Heart left ventricle (tissue), 16 donors: ENCODE measurements at regions not wholly inside any gene's neighbourhood (a gene's known extent, or its start where the extent isn't known, plus 50 kb on each side); places are given as distances from the start of the nearest gene placed in this dataset.
"Not testable (repeated sequence)": the region's sequence is repeated elsewhere in the genome, so short reads cannot be mapped to it uniquely, and the experiment has no call there.

Experiments used
- ATAC-seq, 4 donors: fragments of 200-7000 bp; cut with Tn5 transposase; one replicate each; pipeline ENCODE4 v1.9.1; 2020 to 2022; ENCODE audit warnings: moderate library complexity in 4 of 4, mild to moderate bottlenecking in 3 of 4, moderate number of reproducible peaks in 1 of 4
- DNase-seq, 5 donors: peaks; one replicate each; pipeline ENCODE4 v3.0.0-alpha.2; 2020
- H3K27ac ChIP-seq, 12 donors: fragments of 200-600 bp; sonication (generic) in 4 of 12; one replicate each; pipeline versions ENCODE4 v1.5.0 to v1.8.0; 2016 to 2022; ENCODE audit warnings: mild to moderate bottlenecking in 2 of 12
- H3K27me3 ChIP-seq, 9 donors: fragments of 200-600 bp; sonication (generic) in 2 of 9; one replicate each; pipeline versions ENCODE4 v1.5.1 to v1.8.0; 2016 to 2022; ENCODE audit warnings: mild to moderate bottlenecking in 3 of 9
- H3K36me3 ChIP-seq, 9 donors: fragments of 200-600 bp; sonication (generic) in 2 of 9; one replicate each; pipeline versions ENCODE4 v1.5.0 to v1.8.0; 2018 to 2022; ENCODE audit warnings: mild to moderate bottlenecking in 2 of 9
- H3K4me1 ChIP-seq, 12 donors: fragments of 200-600 bp; sonication (generic) in 4 of 12; one replicate each; pipeline versions ENCODE4 v1.5.0 to v1.8.0; 2016 to 2022; ENCODE audit warnings: mild to moderate bottlenecking in 3 of 12
- H3K4me3 ChIP-seq, 12 donors: fragments of 200-600 bp; sonication (generic) in 4 of 12; one replicate each; pipeline versions ENCODE4 v1.5.0 to v1.8.0; 2017 to 2022; ENCODE audit warnings: mild to moderate bottlenecking in 9 of 12, moderate library complexity in 4 of 12
- H3K9me3 ChIP-seq, 12 donors: fragments of 200-600 bp; sonication (generic) in 4 of 12; one replicate each; pipeline versions ENCODE4 v1.5.0 to v1.8.0; 2016 to 2022; ENCODE audit warnings: mild to moderate bottlenecking in 1 of 12
- CTCF ChIP-seq, 12 donors: fragments of 200-600 bp; sonication (generic) in 4 of 12; IDR thresholded peaks; one replicate each; pipeline versions ENCODE4 v1.5.0 to v1.8.0; 2018 to 2022; ENCODE audit warnings: antibody characterized with exemption in 12 of 12, mild to moderate bottlenecking in 5 of 12
- POLR2A ChIP-seq, 2 donors: fragments of 450-650 bp; IDR thresholded peaks; one replicate each; pipeline ENCODE4 v1.6.1; 2017; ENCODE audit warnings: antibody characterized with exemption in 2 of 2, mild to moderate bottlenecking in 2 of 2, moderate library complexity in 2 of 2
- WGBS, 4 donors: extraction: QIAGEN DNeasy Blood & Tissue Kit in 2 of 4; methylation state at CpG; one replicate each; pipeline versions ENCODE4 v1.1.5 to v1.1.7; 2013 to 2018; 5-methylcytosine and 5-hydroxymethylcytosine counted together
- intact Hi-C, 10 donors: fragments of 100-400 bp; cut with DNase I; formaldehyde crosslinking; loops; one replicate each; pipeline versions ENCODE4 v1.11.1 to v1.14.2; 2022
- donor health status: ischemic (EF 13 %, LVEDD 7.1; RV severe dilation, severe dysfunction).
- donor health status: healthy with polysubstance abuse.
- donor health status: DM: no; HTN: yes; CAD: no.
- donor health status: DM: no; HTN: no; CAD: no.
- donor health status: ischemic (EF 25% LVEDD 6.9; RV normal size, moderate dysfunction).
- donor health status: ischemic (EF 25% LVEDD 5.7; RV mildly dilated, moderate dysfunction).
- donor health status: healthy.
- donor health status: DM: yes; HTN: yes; CAD: no.
- donor health status: ischemic (EF 35%, LVEDD 5.7; RV mildly dilated, moderate dysfunction).
- donor health status: nonischemic (EF 11% LVEDD 7.7; RV severe dilation, severe dysfunction).
- donor health status: DM: yes; HTN: yes; CAD: no.
- donor health status: PGD.
- donor health status: ischemic (EF 29% LVEDD 5.4; RV normal size, mild dysfunction).
- donor health status: nonischemic (EF 23%, LVEDD 6.1; RV moderate dilation, normal function).

GRCh38 chr6:4336084-4336483 is 200.7 kb upstream of the ECI2 start:
- no peak for TF ChIP-seq POLR2A (IDR thresholded peaks at IDR 0.05)
- no peak for TF ChIP-seq CTCF (IDR thresholded peaks at IDR 0.05)
- no peaks in the 10 kb centered on the region for H3K36me3 ChIP-seq
- no peaks in the 10 kb centered on the region for H3K27me3 ChIP-seq
- WGBS, 4 donors = 89 to 95% (median 92%) methylated on average over 4 of the region's 4 CpGs
- H3K9me3 ChIP-seq = no peaks in the 10 kb centered on the region
- intact Hi-C loops = no loop called here
- no peak overlapping the region for H3K27ac ChIP-seq
- no peak overlapping the region for H3K4me3 ChIP-seq
- ATAC-seq = no peak
- DNase-seq = no peak
- peaks cover 0 to 6% (median 0%) of the 10 kb centered on the region in 12 donors for H3K4me1 ChIP-seq

- H3K4me3 ChIP-seq, DNase-seq, ATAC-seq, H3K9me3 ChIP-seq, intact Hi-C loops, H3K36me3 ChIP-seq, H3K4me1 ChIP-seq, H3K27me3 ChIP-seq, H3K27ac ChIP-seq: not testable (repeated sequence)
- 86 to 91% (median 86%) methylated on average over 24 of the region's 24 CpGs for WGBS, 4 donors
These were observed 198.9 kb upstream of the ECI2 start for GRCh38 chr6:4334158-4334740.

- no peaks in the 10 kb centered on the region for H3K36me3 ChIP-seq
- H3K27me3 ChIP-seq = no peaks in the 10 kb centered on the region
- intact Hi-C loops = no loop called here
- H3K4me3 ChIP-seq = no peak overlapping the region
- WGBS, 4 donors = 82 to 88% (median 84%) methylated on average over 1 of the region's 1 CpG
- TF ChIP-seq CTCF (IDR thresholded peaks at IDR 0.05) (no peak), POLR2A (IDR thresholded peaks at IDR 0.05) (no peak)
- no peak overlapping the region for H3K27ac ChIP-seq
- H3K4me1 ChIP-seq = peaks cover 0 to 5% (median 0%) of the 10 kb centered on the region in 12 donors
- peaks cover 0 to 3% (median 0%) of the 10 kb centered on the region in 12 donors for H3K9me3 ChIP-seq
- no peak for DNase-seq
- ATAC-seq = no peak
These were observed 192.5 kb upstream of the ECI2 start for GRCh38 chr6:4327841-4328240.

GRCh38 chr6:4324746-4325145 is 189.4 kb upstream of the ECI2 start:
- TF ChIP-seq POLR2A (IDR thresholded peaks at IDR 0.05) = no peak
- TF ChIP-seq CTCF (IDR thresholded peaks at IDR 0.05) = no peak
- Histone ChIP-seq H3K4me1 (peaks cover 0 to 26% (median 16%) of the 10 kb centered on the region in 12 donors), H3K27ac (no peak overlapping the region), H3K9me3 (peaks cover 0 to 3% (median 0%) of the 10 kb centered on the region in 12 donors), H3K36me3 (no peaks in the 10 kb centered on the region), H3K4me3 (no peak overlapping the region), H3K27me3 (no peaks in the 10 kb centered on the region)
- intact Hi-C loops = no loop called here
- DNase-seq = no peak
- ATAC-seq = no peak

GRCh38 chr6:4323322-4323721 is 187.9 kb upstream of the ECI2 start:
- WGBS, 4 donors = 93 to 95% (median 94%) methylated on average over 2 of the region's 2 CpGs
- ATAC-seq = no peak
- no peak overlapping the region for H3K27ac ChIP-seq
- no peak for DNase-seq
- H3K9me3 ChIP-seq = peaks cover 0 to 3% (median 0%) of the 10 kb centered on the region in 12 donors
- no peak for TF ChIP-seq CTCF (IDR thresholded peaks at IDR 0.05)
- no peak for TF ChIP-seq POLR2A (IDR thresholded peaks at IDR 0.05)
- no peaks in the 10 kb centered on the region for H3K27me3 ChIP-seq
- H3K36me3 ChIP-seq = no peaks in the 10 kb centered on the region
- peaks cover 0 to 41% (median 23%) of the 10 kb centered on the region in 12 donors for H3K4me1 ChIP-seq
- intact Hi-C loops = no loop called here
- H3K4me3 ChIP-seq = no peak overlapping the region
